Globus pallidus (tissue), 1 donor: ENCODE measurements at regions not wholly inside any gene's neighbourhood (a gene's known extent, or its start where the extent isn't known, plus 50 kb on each side); places are given as distances from the start of the nearest gene placed in this dataset.

Experiments
- DNase-seq: peaks from one replicate; pipeline ENCODE4 v3.0.0-alpha.2; 2015; ENCODE audit warnings: low spot score

- DNase-seq = no peak
These were observed 75.8 kb downstream of the DAD1 start for GRCh38 chr14:22513066-22513812.

- DNase-seq = no peak
These were observed 76.8 kb downstream of the DAD1 start for GRCh38 chr14:22512106-22512814.

- no peak for DNase-seq
These were observed 78.4 kb downstream of the DAD1 start for GRCh38 chr14:22510527-22511110.

GRCh38 chr14:22509751-22510300, 79.2 kb downstream of the DAD1 start:
- DNase-seq = no peak

GRCh38 chr14:22509036-22509709, 79.9 kb downstream of the DAD1 start:
- DNase-seq = no peak

GRCh38 chr14:22508662-22509035, 80.4 kb downstream of the DAD1 start:
- no peak for DNase-seq

- no peak for DNase-seq
These were observed 80.9 kb downstream of the DAD1 start for GRCh38 chr14:22508150-22508457.

GRCh38 chr14:22506778-22507351, 82.2 kb downstream of the DAD1 start:
- DNase-seq = no peak

- DNase-seq = no peak
These were observed 82.7 kb downstream of the DAD1 start for GRCh38 chr14:22506378-22506710.

GRCh38 chr14:22505697-22506377, 83.2 kb downstream of the DAD1 start:
- no peak for DNase-seq

- no peak for DNase-seq
These were observed 83.7 kb downstream of the DAD1 start for GRCh38 chr14:22505309-22505696.

GRCh38 chr14:22502551-22502950, 86.5 kb downstream of the DAD1 start:
- DNase-seq = no peak

GRCh38 chr14:22502007-22502406, 87.0 kb downstream of the DAD1 start:
- DNase-seq = no peak

GRCh38 chr14:22500954-22501726, 87.9 kb downstream of the DAD1 start:
- no peak for DNase-seq

GRCh38 chr14:22500525-22500924, 88.5 kb downstream of the DAD1 start:
- no peak for DNase-seq

- DNase-seq = no peak
These were observed 91.3 kb downstream of the DAD1 start for GRCh38 chr14:22497671-22498093.

- no peak for DNase-seq
These were observed 91.9 kb downstream of the DAD1 start for GRCh38 chr14:22497144-22497423.

- no peak for DNase-seq
These were observed 94.4 kb downstream of the DAD1 start for GRCh38 chr14:22494486-22495135.

- no peak for DNase-seq
These were observed 95.3 kb downstream of the DAD1 start for GRCh38 chr14:22493753-22494152.

- no peak for DNase-seq
These were observed 96.1 kb downstream of the DAD1 start for GRCh38 chr14:22492622-22493542.
